ENCODE measurements at regions not wholly inside any gene's neighbourhood (a gene's known extent, or its start where the extent isn't known, plus 50 kb on each side); places are given as distances from the start of the nearest gene placed in this dataset.

GRCh38 chr7:46288010-46288409 lies 366.9 kb upstream of the IGFBP3 start:
- Mint-ChIP-seq H3K9me3 (peaks cover 3% of the 10 kb centered on the region), H3K27ac (no peak overlapping the region), H3K4me3 (no peak overlapping the region), H3K4me1 (ENCODE audit: unreplicated experiment) (peaks cover 30% of the 10 kb centered on the region), H3K36me3 (no peaks in the 10 kb centered on the region), H3K27me3 (no peaks in the 10 kb centered on the region)
- DNase-seq (ENCODE audit: extremely low spot score, unreplicated experiment), result no peak
- TF ChIP-seq, protein P1, sequence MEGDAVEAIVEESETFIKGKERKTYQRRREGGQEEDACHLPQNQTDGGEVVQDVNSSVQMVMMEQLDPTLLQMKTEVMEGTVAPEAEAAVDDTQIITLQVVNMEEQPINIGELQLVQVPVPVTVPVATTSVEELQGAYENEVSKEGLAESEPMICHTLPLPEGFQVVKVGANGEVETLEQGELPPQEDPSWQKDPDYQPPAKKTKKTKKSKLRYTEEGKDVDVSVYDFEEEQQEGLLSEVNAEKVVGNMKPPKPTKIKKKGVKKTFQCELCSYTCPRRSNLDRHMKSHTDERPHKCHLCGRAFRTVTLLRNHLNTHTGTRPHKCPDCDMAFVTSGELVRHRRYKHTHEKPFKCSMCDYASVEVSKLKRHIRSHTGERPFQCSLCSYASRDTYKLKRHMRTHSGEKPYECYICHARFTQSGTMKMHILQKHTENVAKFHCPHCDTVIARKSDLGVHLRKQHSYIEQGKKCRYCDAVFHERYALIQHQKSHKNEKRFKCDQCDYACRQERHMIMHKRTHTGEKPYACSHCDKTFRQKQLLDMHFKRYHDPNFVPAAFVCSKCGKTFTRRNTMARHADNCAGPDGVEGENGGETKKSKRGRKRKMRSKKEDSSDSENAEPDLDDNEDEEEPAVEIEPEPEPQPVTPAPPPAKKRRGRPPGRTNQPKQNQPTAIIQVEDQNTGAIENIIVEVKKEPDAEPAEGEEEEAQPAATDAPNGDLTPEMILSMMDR (conservative IDR thresholded peaks at IDR 0.05), result no peak

GRCh38 chr7:46286957-46287356 lies 365.9 kb upstream of the IGFBP3 start:
- Mint-ChIP-seq H3K27ac (no peak overlapping the region), H3K27me3 (no peaks in the 10 kb centered on the region), H3K4me1 (ENCODE audit: unreplicated experiment) (peaks cover 22% of the 10 kb centered on the region), H3K36me3 (no peaks in the 10 kb centered on the region), H3K4me3 (no peak overlapping the region), H3K9me3 (peaks cover 3% of the 10 kb centered on the region)
- TF ChIP-seq, protein P1 (conservative IDR thresholded peaks at IDR 0.05), result no peak
- DNase-seq (ENCODE audit: extremely low spot score, unreplicated experiment), result no peak

GRCh38 chr7:46286356-46286755 lies 365.3 kb upstream of the IGFBP3 start:
- no peaks in the 10 kb centered on the region for H3K27me3 Mint-ChIP-seq
- no peaks in the 10 kb centered on the region for H3K36me3 Mint-ChIP-seq
- peaks cover 17% of the 10 kb centered on the region for H3K4me1 Mint-ChIP-seq (ENCODE audit: unreplicated experiment)
- H3K27ac Mint-ChIP-seq, result no peak overlapping the region
- peaks cover 3% of the 10 kb centered on the region for H3K9me3 Mint-ChIP-seq
- no peak for DNase-seq (ENCODE audit: extremely low spot score, unreplicated experiment)
- TF ChIP-seq, protein P1 (conservative IDR thresholded peaks at IDR 0.05), result no peak
- no peak overlapping the region for H3K4me3 Mint-ChIP-seq

DNA sequence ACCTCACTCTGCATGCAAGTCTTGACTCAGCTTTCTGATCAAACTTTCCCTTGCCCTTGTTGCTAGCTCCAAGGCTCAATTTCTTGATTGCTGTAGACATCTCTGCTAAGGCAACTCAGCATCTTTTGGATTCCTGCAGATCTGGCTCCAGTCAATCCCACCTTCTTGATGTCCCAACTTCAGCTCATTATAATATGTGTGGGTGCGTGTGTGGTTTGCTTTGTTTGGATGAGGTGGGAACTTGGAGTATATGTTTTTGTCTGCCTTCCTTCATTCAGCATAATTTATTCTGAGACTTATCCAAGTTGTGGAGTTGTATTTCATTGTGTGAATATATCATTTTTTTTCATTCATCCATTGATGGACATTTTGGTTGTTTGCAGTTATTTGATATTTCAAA lies 364.8 kb upstream of the IGFBP3 start:
- Mint-ChIP-seq H3K4me3 (no peak overlapping the region), H3K27ac (no peak overlapping the region), H3K4me1 (ENCODE audit: unreplicated experiment) (peaks cover 14% of the 10 kb centered on the region), H3K27me3 (no peaks in the 10 kb centered on the region), H3K9me3 (peaks cover 3% of the 10 kb centered on the region), H3K36me3 (no peaks in the 10 kb centered on the region)
- TF ChIP-seq, protein P1 (conservative IDR thresholded peaks at IDR 0.05), result no peak
- no peak for DNase-seq (ENCODE audit: extremely low spot score, unreplicated experiment)

DNA sequence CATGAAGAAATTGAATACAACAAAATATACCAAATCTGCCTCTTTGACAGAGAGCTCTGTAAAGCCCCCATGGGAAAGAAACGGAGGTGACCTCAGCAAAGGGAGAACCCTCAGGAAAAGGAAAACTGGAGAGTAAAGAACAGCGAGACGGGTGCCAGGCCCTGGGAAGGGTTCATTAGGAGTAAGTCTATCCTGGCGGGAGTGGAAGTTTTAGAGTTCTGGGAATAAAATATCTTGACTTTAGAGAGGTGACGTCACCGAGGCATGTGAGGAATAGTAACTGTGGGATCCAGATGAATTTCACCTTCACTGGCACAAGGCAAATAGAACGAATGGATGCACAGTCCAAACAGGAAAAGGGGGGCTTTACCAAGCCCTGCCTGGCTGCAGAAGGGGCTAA lies 362.8 kb upstream of the IGFBP3 start:
- peaks cover 3% of the 10 kb centered on the region for H3K9me3 Mint-ChIP-seq
- TF ChIP-seq, protein P1 (conservative IDR thresholded peaks at IDR 0.05), result no peak
- H3K27me3 Mint-ChIP-seq, result no peaks in the 10 kb centered on the region
- no peak overlapping the region for H3K27ac Mint-ChIP-seq
- peaks cover 12% of the 10 kb centered on the region for H3K4me1 Mint-ChIP-seq (ENCODE audit: unreplicated experiment)
- DNase-seq (ENCODE audit: extremely low spot score, unreplicated experiment), result no peak
- no peak overlapping the region for H3K4me3 Mint-ChIP-seq
- no peaks in the 10 kb centered on the region for H3K36me3 Mint-ChIP-seq

DNA sequence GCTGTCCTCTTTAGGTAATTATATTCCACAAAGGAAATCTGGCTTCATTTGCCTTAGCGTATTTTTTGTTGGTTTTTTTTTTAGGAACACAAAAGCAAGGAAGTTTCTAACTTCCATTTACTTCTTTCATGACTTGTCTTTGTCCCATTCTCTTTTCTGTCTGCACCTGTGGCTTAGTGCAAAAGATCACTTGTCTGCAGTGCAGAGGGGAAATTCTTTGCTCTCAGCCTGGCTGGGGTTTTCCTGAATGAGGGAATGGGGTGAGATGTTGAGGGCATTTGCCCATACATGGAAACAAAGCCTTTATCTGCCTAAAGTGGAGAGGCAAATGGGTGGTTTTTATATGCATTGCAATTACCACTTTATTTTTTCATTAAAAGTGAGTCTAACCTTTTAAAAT lies 361.1 kb upstream of the IGFBP3 start:
- no peaks in the 10 kb centered on the region for H3K27me3 Mint-ChIP-seq
- peaks cover 12% of the 10 kb centered on the region for H3K4me1 Mint-ChIP-seq (ENCODE audit: unreplicated experiment)
- TF ChIP-seq, protein P1 (conservative IDR thresholded peaks at IDR 0.05), result no peak
- no peak overlapping the region for H3K4me3 Mint-ChIP-seq
- no peaks in the 10 kb centered on the region for H3K36me3 Mint-ChIP-seq
- peaks cover 10% of the 10 kb centered on the region for H3K9me3 Mint-ChIP-seq
- no peak for DNase-seq (ENCODE audit: extremely low spot score, unreplicated experiment)
- no peak overlapping the region for H3K27ac Mint-ChIP-seq
